Prostate gland (tissue), 2 donors: ENCODE measurements at regions not wholly inside any gene's neighbourhood (a gene's known extent, or its start where the extent isn't known, plus 50 kb on each side); places are given as distances from the start of the nearest gene placed in this dataset.

Experiments
- DNase-seq: peaks from one replicate; pipeline ENCODE4 v3.0.0-alpha.2; 2019; ENCODE audit warnings: low spot score
- H3K27ac ChIP-seq, 2 donors: fragments of 200-600 bp; sonication (generic); 2 replicates each; pipeline ENCODE4 v1.5.1; 2017 to 2019
- H3K27me3 ChIP-seq: fragments of 200-600 bp; sonication (generic); replicated peaks from 2 replicates; pipeline ENCODE4 v1.5.1; 2019; ENCODE audit not compliant: insufficient read depth
- H3K36me3 ChIP-seq, 2 donors: fragments of 200-600 bp; sonication (generic); 1 replicate in 1 of 2; 2 replicates in 1 of 2; pipeline versions ENCODE4 v1.5.1 to v1.8.1; 2017 to 2019
- H3K4me1 ChIP-seq: fragments of 200-600 bp; sonication (generic); replicated peaks from 2 replicates; pipeline ENCODE4 v1.5.1; 2019
- H3K4me3 ChIP-seq, 2 donors: fragments of 200-600 bp; sonication (generic); 2 replicates each; pipeline ENCODE4 v1.5.1; 2017 to 2019
- H3K9me3 ChIP-seq: fragments of 200-600 bp; sonication (generic); 2 replicates; pipeline ENCODE4 v1.5.1; 2017
- POLR2A ChIP-seq: fragments of 450-650 bp; IDR thresholded peaks from one replicate; pipeline ENCODE4 v1.6.1; 2016; ENCODE audit warnings: antibody characterized with exemption, mild to moderate bottlenecking
- POLR2AphosphoS5 ChIP-seq: sonication (generic); formaldehyde crosslinking; IDR thresholded peaks from one replicate; pipeline ENCODE4 v1.6.1; 2017; ENCODE audit warnings: antibody characterized with exemption
- WGBS: methylation state at CpG from one replicate; pipeline ENCODE4 v1.1.5; 2018; 5-methylcytosine and 5-hydroxymethylcytosine counted together
- intact Hi-C: fragments of 100-400 bp; cut with DNase I; formaldehyde crosslinking; loops from one replicate; pipeline ENCODE4 v1.14.2; 2022
- TF ChIP-seq, protein P1 (sequence below), 4 experiments: fragments of 200-600 bp in 2 of 4; fragments of 450-650 bp in 2 of 4; sonication (generic) in 2 of 4; IDR thresholded peaks; 1 replicate in 3 of 4; 2 replicates in 1 of 4; pipeline ENCODE4 v1.5.1; 2016 to 2019; ENCODE audit warnings: antibody characterized with exemption in 4 of 4, mild to moderate bottlenecking in 2 of 4, moderate library complexity in 2 of 4

DNA sequence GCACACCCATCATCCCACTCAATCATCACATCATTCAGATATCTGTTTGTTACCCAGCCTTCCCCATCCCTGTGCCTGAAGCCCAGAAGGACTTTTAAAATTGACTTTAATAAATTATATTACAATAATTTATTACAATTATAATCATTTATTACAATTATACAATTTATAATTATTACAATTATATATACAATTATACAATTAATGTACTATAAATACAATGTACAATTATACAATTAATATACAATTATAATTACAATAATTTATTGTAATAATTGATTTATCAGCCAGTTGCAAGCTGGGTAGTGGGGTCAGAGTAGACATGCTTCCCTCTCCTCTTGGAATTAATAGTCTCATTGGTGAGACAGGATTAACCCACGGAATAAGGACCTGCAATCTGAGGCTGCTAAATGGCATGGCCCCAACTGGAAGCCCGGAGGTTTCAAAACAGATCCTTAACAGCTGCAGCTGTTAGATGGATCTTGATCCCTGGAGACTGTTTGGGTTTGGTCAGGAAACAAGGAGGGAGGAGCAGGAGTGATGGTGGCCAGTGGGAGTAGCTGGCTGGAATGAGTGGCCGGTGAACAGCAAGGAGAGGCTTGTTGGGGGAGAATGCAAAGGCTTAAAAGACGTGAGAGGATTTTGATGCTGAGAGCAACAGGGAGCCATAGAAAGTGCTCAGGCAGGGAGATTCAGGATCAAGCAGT lies 402.8 kb upstream of the PODXL start:
- DNase-seq, result no peak
- TF ChIP-seq, protein P1, sequence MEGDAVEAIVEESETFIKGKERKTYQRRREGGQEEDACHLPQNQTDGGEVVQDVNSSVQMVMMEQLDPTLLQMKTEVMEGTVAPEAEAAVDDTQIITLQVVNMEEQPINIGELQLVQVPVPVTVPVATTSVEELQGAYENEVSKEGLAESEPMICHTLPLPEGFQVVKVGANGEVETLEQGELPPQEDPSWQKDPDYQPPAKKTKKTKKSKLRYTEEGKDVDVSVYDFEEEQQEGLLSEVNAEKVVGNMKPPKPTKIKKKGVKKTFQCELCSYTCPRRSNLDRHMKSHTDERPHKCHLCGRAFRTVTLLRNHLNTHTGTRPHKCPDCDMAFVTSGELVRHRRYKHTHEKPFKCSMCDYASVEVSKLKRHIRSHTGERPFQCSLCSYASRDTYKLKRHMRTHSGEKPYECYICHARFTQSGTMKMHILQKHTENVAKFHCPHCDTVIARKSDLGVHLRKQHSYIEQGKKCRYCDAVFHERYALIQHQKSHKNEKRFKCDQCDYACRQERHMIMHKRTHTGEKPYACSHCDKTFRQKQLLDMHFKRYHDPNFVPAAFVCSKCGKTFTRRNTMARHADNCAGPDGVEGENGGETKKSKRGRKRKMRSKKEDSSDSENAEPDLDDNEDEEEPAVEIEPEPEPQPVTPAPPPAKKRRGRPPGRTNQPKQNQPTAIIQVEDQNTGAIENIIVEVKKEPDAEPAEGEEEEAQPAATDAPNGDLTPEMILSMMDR (IDR thresholded peaks at IDR 0.05), result no peak
- TF ChIP-seq POLR2A, result no peak
- TF ChIP-seq POLR2AphosphoS5, result no peak
- Histone ChIP-seq H3K27me3 (no peaks in the 10 kb centered on the region), H3K4me1 (peaks cover 3% of the 10 kb centered on the region), H3K27ac (no peak overlapping the region), H3K9me3 (no peaks in the 10 kb centered on the region), H3K36me3 (no peaks in the 10 kb centered on the region), H3K4me3 (no peak overlapping the region)
- intact Hi-C loops, result no loop called here
- whole genome bisulfite sequencing, result 49% methylated on average over 4 of the region's 4 CpGs

DNA sequence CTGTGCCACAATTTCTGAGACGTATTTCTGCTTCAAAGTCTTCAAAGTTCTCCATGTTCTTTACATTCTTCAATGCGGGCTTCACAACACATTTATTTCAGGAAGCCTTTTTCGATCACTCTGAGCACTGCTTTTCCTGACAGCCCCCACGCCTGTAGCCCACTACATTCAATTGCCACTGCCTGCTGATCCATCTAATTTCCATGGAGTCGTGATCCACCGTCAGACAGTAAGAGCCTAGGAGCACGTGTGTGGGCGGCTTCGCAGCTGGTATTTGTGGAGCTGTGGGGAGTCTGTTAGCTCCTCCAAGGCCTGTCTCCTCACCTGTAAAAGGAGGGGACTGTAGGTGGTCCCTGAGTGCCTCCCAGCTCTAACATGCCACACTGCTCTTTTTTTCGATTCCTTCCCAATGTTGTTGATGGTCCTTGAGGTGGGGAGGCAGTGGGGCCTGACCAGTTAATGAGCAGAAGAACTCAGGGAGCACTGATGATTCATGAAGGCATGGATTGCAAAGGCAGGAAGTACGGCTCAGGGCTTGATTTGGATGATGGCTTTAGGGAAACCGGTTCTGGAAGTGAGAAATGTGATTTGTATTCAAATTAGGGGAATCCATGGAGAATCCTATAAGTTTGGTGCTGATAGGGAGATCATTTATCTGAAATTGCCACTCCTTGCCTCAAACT lies 401.1 kb upstream of the PODXL start:
- Histone ChIP-seq H3K36me3 (no peaks in the 10 kb centered on the region), H3K4me1 (peaks cover 3% of the 10 kb centered on the region), H3K4me3 (no peak overlapping the region), H3K9me3 (no peaks in the 10 kb centered on the region), H3K27ac (no peak overlapping the region), H3K27me3 (no peaks in the 10 kb centered on the region)
- WGBS, result 88% methylated on average over 12 of the region's 12 CpGs
- no peak for DNase-seq
- intact Hi-C loops, result no loop called here
- TF ChIP-seq, protein P1 (IDR thresholded peaks at IDR 0.05), result no peak
- TF ChIP-seq POLR2A (no peak), POLR2AphosphoS5 (no peak)

DNA sequence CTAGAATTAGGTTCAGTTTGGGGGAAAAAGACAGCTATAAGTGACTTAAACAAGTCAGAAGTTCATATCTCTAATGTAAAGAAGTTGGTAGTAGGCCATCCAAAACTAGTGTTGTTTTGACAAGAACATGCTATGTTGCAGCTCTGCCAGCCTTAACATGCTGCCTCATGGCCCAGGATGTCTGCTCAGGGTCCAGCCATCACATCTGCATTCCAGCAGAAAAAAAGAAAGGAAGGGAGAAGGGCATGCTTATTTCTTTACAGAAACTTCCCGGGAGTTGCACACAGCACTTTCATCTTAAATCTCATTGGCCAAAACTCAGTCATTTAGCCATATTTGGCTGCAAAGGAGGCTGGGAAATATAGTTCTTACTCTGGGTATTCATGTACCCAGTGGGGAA lies 400.4 kb upstream of the PODXL start:
- TF ChIP-seq POLR2A (no peak), POLR2AphosphoS5 (no peak)
- TF ChIP-seq, protein P1 (IDR thresholded peaks at IDR 0.05), result no peak
- 77% methylated on average over 1 of the region's 1 CpG for WGBS
- no peak overlapping the region for H3K4me3 ChIP-seq
- H3K36me3 ChIP-seq, result no peaks in the 10 kb centered on the region
- H3K9me3 ChIP-seq, result no peaks in the 10 kb centered on the region
- peaks cover 3% of the 10 kb centered on the region for H3K4me1 ChIP-seq
- H3K27me3 ChIP-seq, result no peaks in the 10 kb centered on the region
- H3K27ac ChIP-seq, result no peak overlapping the region
- intact Hi-C loops, result no loop called here
- DNase-seq, result no peak

DNA sequence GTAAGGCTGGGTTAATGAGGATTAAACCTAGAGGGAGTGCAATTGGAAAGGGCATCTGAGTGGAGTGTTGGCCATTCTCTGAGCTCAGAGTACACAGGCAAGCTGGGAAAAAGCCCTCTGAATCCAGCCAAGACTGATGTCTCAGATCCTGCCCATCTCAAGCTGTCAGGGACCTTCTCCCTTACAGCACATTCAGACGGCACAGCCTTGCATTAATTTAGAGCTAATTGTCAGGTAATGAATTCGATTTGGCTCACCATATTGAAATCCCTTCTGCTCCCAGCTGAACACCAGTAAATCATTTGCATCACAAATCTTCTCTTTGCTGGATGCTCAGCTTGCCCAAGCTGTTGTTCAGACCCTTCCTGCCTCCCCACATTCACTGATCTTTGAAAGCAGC lies 399.3 kb upstream of the PODXL start:
- intact Hi-C loops, result no loop called here
- Histone ChIP-seq H3K36me3 (no peaks in the 10 kb centered on the region), H3K4me1 (no peaks in the 10 kb centered on the region), H3K9me3 (no peaks in the 10 kb centered on the region), H3K27ac (no peak overlapping the region), H3K4me3 (no peak overlapping the region), H3K27me3 (no peaks in the 10 kb centered on the region)
- WGBS, result 61% methylated on average over 2 of the region's 2 CpGs
- TF ChIP-seq POLR2AphosphoS5 (no peak), POLR2A (no peak)
- TF ChIP-seq, protein P1 (IDR thresholded peaks at IDR 0.05), result no peak
- no peak for DNase-seq

DNA sequence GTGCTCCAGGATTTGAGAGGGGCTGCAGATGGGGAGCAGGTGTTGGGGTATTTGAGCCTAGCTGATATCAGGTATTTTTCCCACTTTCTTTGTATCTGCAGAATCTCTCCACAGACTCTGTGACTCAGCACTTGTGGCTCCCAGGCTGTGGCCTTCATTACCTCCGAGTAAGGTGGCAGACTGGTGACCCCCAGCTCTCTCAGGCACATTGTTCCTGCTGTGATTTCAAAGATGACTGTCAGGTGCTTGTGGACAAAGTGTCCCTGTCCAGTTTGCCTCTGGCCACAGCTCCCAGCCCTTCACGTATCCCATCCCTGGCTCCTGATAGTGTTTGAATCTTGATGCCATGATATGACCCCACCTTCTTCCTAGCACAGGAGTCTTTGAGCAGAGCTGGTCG lies 396.8 kb upstream of the PODXL start:
- DNase-seq, result no peak
- Histone ChIP-seq H3K9me3 (no peaks in the 10 kb centered on the region), H3K36me3 (no peaks in the 10 kb centered on the region), H3K27me3 (no peaks in the 10 kb centered on the region), H3K27ac (no peak overlapping the region), H3K4me1 (no peaks in the 10 kb centered on the region), H3K4me3 (no peak overlapping the region)
- TF ChIP-seq, protein P1 (IDR thresholded peaks at IDR 0.05), result no peak
- intact Hi-C loops, result no loop called here
- 75% methylated on average over 3 of the region's 3 CpGs for WGBS
